K562 (cell line): ENCODE measurements at regions not wholly inside any gene's neighbourhood (a gene's known extent, or its start where the extent isn't known, plus 50 kb on each side); places are given as distances from the start of the nearest gene placed in this dataset.

Experiments
- ATAC-seq: fragments of 200-7000 bp; cut with Tn5 transposase; 3 replicates; pipeline ENCODE4 v1.9.1; 2020; ENCODE audit warnings: moderate library complexity
- BruUV-seq: library from RNA; stranded (reverse); fragments of 400-500 nt; replicated peaks from 2 replicates; lab custom pipeline; 2021; lab: Mats Ljungman, UMichigan
- CTCF ChIA-PET: fragments of 300-600 bp; formaldehyde crosslinking; extraction: SDS; loops from one replicate; lab custom pipeline; 2021; ENCODE audit warnings: low intra/inter-chr PET ratio; lab: Yijun Ruan, JAX
- POLR2A ChIA-PET: fragments of 300-600, 350-650 bp; sonication (Branson Sonifier 250); formaldehyde crosslinking; extraction: SDS; loops from one replicate; lab custom pipeline; 2021; ENCODE audit warnings: antibody characterized with exemption, inconsistent platforms; lab: Yijun Ruan, JAX
- DNase-seq, 4 experiments: peaks; one replicate each; pipeline versions ENCODE4 v3.0.0 to v3.0.0-alpha.2; 2011 to 2018; ENCODE audit warnings: low spot score in 3 of 4, mixed read lengths in 3 of 4; ENCODE audit errors: extremely low read depth in 1 of 4
- FAIRE-seq: peaks from 2 replicates; lab custom pipeline; 2011; peaks lifted over from hg19 to GRCh38; lab: Jason Lieb, UNC
- H2AFZ ChIP-seq: 2 replicates; pipeline ENCODE4 v1.6.0; 2011; ENCODE audit warnings: low read depth, low read length, control low read depth, inconsistent platforms
- H3K27ac ChIP-seq: fragments of 200-600 bp; 3 replicates; pipeline ENCODE4 v1.8.0; 2011; ENCODE audit warnings: low read depth, mild to moderate bottlenecking, control low read depth, inconsistent platforms, low read length, moderate library complexity, mixed read lengths; ENCODE audit errors: extremely low read depth
- H3K27me3 ChIP-seq, 2 experiments: fragments of 300-600 bp in 1 of 2; 2 replicates in 1 of 2; 3 replicates in 1 of 2; pipeline versions ENCODE4 v1.6.0 to v1.8.0; 2011; ENCODE audit warnings: inconsistent platforms in 2 of 2, low read length in 2 of 2, mild to moderate bottlenecking in 1 of 2, mixed read lengths in 1 of 2, moderate library complexity in 1 of 2; ENCODE audit not compliant: control insufficient read depth in 2 of 2, insufficient read depth in 2 of 2
- H3K36me3 ChIP-seq: fragments of 300-600 bp; 3 replicates; pipeline ENCODE4 v1.8.0; 2011; ENCODE audit warnings: mild to moderate bottlenecking, low read length, inconsistent platforms; ENCODE audit not compliant: control insufficient read depth, insufficient read depth
- H3K4me1 ChIP-seq, 2 experiments: fragments of 200-600 bp in 1 of 2; replicated peaks in 1 of 2; 2 replicates in 1 of 2; 3 replicates in 1 of 2; pipeline versions ENCODE4 v1.5.1 to v1.8.0; 2011; ENCODE audit warnings: inconsistent platforms in 2 of 2, low read length in 2 of 2, mild to moderate bottlenecking in 1 of 2, mixed read lengths in 1 of 2, moderate library complexity in 1 of 2; ENCODE audit not compliant: control insufficient read depth in 2 of 2, insufficient read depth in 2 of 2
- H3K4me2 ChIP-seq: 2 replicates; pipeline ENCODE4 v1.6.1; 2011; ENCODE audit warnings: low read length, control low read depth, inconsistent platforms, mixed read lengths; ENCODE audit not compliant: insufficient read depth
- H3K4me3 ChIP-seq: fragments of 200-600 bp; sonication (generic), shearing (Covaris generic); 2 replicates; pipeline ENCODE4 v1.5.1; 2016; ENCODE audit warnings: control low read depth, inconsistent platforms
- H3K79me2 ChIP-seq: fragments of 200-600 bp; 3 replicates; pipeline ENCODE4 v1.8.0; 2011; ENCODE audit warnings: low read length, inconsistent platforms; ENCODE audit not compliant: control insufficient read depth, insufficient read depth
- H3K9ac ChIP-seq, 2 experiments: 2 replicates each; pipeline versions ENCODE4 v1.6.0 to v1.6.1; 2011; ENCODE audit warnings: low read depth in 2 of 2, low read length in 2 of 2, control low read depth in 1 of 2, inconsistent platforms in 1 of 2, mild to moderate bottlenecking in 1 of 2, mixed read lengths in 1 of 2; ENCODE audit not compliant: insufficient read depth in 1 of 2
- H3K9me1 ChIP-seq: one replicate; pipeline ENCODE4 v1.6.0; 2011; ENCODE audit warnings: inconsistent platforms, mild to moderate bottlenecking, low read length, moderate library complexity; ENCODE audit not compliant: control insufficient read depth, insufficient read depth
- H3K9me3 ChIP-seq: replicated peaks from 2 replicates; pipeline ENCODE4 v1.5.1; 2011; ENCODE audit warnings: low read depth, low read length, inconsistent platforms; ENCODE audit not compliant: control insufficient read depth, insufficient read depth
- H4K20me1 ChIP-seq: replicated peaks from 2 replicates; pipeline ENCODE4 v1.6.1; 2011; ENCODE audit warnings: low read length, inconsistent platforms, mixed read lengths; ENCODE audit not compliant: control insufficient read depth, insufficient read depth
- ATF7 ChIP-seq: fragments of 450-650 bp; IDR thresholded peaks from 2 replicates; pipeline ENCODE4 v1.7.1; 2014; ENCODE audit warnings: mild to moderate bottlenecking, moderate library complexity
- EP400 ChIP-seq: fragments of 450-650 bp; IDR thresholded peaks from 2 replicates; pipeline ENCODE4 v1.6.1; 2017; ENCODE audit warnings: antibody characterized with exemption, mild to moderate bottlenecking, moderate library complexity
- ERF ChIP-seq: fragments of 450-650 bp; formaldehyde crosslinking; IDR thresholded peaks from 2 replicates; pipeline ENCODE4 v1.4.0; 2020; ENCODE audit warnings: mild to moderate bottlenecking, mixed read lengths
- ETV5 ChIP-seq: sonication (generic); formaldehyde crosslinking; IDR thresholded peaks from 2 replicates; pipeline ENCODE4 v1.4.0; 2020; ENCODE audit warnings: low read depth, mild to moderate bottlenecking, missing genetic modification reagents
- ILK ChIP-seq: fragments of 450-650 bp; IDR thresholded peaks from 2 replicates; pipeline ENCODE4 v1.6.1; 2016; ENCODE audit warnings: missing genetic modification characterization, low read depth, mild to moderate bottlenecking, missing compliant biosample characterization, moderate library complexity, borderline replicate concordance
- TAF7 ChIP-seq: fragments of 450-650 bp; IDR thresholded peaks from 2 replicates; pipeline ENCODE4 v1.6.1; 2016; ENCODE audit warnings: missing genetic modification characterization, missing compliant biosample characterization
- ZBTB9 ChIP-seq: fragments of 450-650 bp; formaldehyde crosslinking; IDR thresholded peaks from 2 replicates; pipeline ENCODE4 v1.4.0; 2020; ENCODE audit warnings: mild to moderate bottlenecking, moderate library complexity
- ZNF174 ChIP-seq: fragments of 250-450 bp; sonication (Bioruptor Pico); IDR thresholded peaks from 2 replicates; pipeline ENCODE4 v1.4.0; 2020; ENCODE audit warnings: mild to moderate bottlenecking
- ZNF224 ChIP-seq: sonication (generic); formaldehyde crosslinking; IDR thresholded peaks from 2 replicates; pipeline ENCODE4 v1.8.0; 2022; ENCODE audit warnings: mild to moderate bottlenecking, missing genetic modification reagents
- ZNF316 ChIP-seq: fragments of 450-650 bp; IDR thresholded peaks from 2 replicates; pipeline ENCODE4 v1.6.1; 2016
- ZNF395 ChIP-seq: fragments of 200-800 bp; sonication (Bioruptor generic); IDR thresholded peaks from 2 replicates; pipeline ENCODE4 v1.6.1; 2017; ENCODE audit warnings: missing genetic modification characterization, missing compliant biosample characterization
- WGBS: fragments of 100-300 bp; shearing (Covaris generic); methylation state at CpG from one replicate; pipeline ENCODE4 v1.1.6; 2016; ENCODE audit warnings: low coverage, mixed read lengths; ENCODE audit not compliant: insufficient coverage; ENCODE audit errors: missing lambda C conversion rate; 5-methylcytosine and 5-hydroxymethylcytosine counted together
- in situ Hi-C: fragments of 300-500 bp; cut with MboI; formaldehyde crosslinking; loops from 4 replicates; pipeline ENCODE4 v1.15.0; 2018; ENCODE audit warnings: inconsistent platforms, mixed read lengths
- intact Hi-C: fragments of 100-400 bp; cut with micrococcal nuclease; formaldehyde crosslinking; loops from 2 replicates; pipeline ENCODE4 v1.14.2; 2022
- TF ChIP-seq, protein P1 (sequence below): fragments of 450-650 bp; conservative IDR thresholded peaks from 2 replicates; pipeline ENCODE4 v1.6.1; 2016; ENCODE audit warnings: missing genetic modification characterization, low read depth, mild to moderate bottlenecking, control low read depth, missing compliant biosample characterization
- TF ChIP-seq, protein P2 (sequence below): fragments of 250-450 bp; sonication (Bioruptor Pico); IDR thresholded peaks from 2 replicates; pipeline ENCODE4 v1.4.0; 2020; ENCODE audit warnings: mild to moderate bottlenecking, moderate library complexity
- TF ChIP-seq, protein P3 (sequence below), 2 experiments: fragments of 200-800 bp in 1 of 2; sonication (Bioruptor generic) in 1 of 2; sonication (generic) in 1 of 2; formaldehyde crosslinking in 1 of 2; IDR thresholded peaks in 1 of 2; conservative IDR thresholded peaks in 1 of 2; 2 replicates each; pipeline versions ENCODE4 v1.5.0 to v1.6.1; 2016 to 2020; ENCODE audit warnings: missing compliant biosample characterization in 1 of 2, missing genetic modification characterization in 1 of 2, missing genetic modification reagents in 1 of 2

DNA sequence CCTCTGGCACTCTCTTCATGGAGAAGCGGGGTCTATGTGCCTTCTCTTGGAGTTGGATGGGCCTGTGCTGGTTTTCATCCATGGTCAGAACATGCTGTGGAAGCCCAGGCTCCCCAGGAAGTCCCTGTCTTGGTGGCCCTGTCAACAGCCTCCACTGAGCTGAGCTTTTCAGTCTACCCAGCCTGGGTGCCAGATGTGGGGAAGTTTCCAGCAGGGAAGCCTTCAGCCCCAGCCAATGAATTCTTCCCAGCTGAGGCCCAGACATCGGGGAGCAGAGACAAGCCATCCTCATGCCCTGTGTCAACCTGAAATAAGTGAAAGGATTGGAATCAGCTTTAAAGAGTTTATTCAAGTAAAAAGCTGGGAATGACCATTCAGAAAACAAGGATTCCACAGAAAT, 75.1 kb upstream of the PGBD5 start (continued):
- TF ChIP-seq, protein P1, sequence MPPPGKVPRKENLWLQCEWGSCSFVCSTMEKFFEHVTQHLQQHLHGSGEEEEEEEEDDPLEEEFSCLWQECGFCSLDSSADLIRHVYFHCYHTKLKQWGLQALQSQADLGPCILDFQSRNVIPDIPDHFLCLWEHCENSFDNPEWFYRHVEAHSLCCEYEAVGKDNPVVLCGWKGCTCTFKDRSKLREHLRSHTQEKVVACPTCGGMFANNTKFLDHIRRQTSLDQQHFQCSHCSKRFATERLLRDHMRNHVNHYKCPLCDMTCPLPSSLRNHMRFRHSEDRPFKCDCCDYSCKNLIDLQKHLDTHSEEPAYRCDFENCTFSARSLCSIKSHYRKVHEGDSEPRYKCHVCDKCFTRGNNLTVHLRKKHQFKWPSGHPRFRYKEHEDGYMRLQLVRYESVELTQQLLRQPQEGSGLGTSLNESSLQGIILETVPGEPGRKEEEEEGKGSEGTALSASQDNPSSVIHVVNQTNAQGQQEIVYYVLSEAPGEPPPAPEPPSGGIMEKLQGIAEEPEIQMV = no peak
- no peak for TF ChIP-seq ETV5 (CRISPR knock-in tag)
- TF ChIP-seq ERF (CRISPR knock-in tag) = no peak
- no peak for TF ChIP-seq ILK (tag)
- no peak for TF ChIP-seq ZNF224

GRCh38 chr1:230500063-230500462, 73.9 kb upstream of the PGBD5 start:
- no peak overlapping the region for H3K4me3 ChIP-seq
- intact Hi-C loops = no loop called here
- ChIA-PET POLR2A (no interaction called here), CTCF (no interaction called here)
- 4% methylated on average over 3 of the region's 3 CpGs for WGBS
- no peaks in the 10 kb centered on the region for H3K9me1 ChIP-seq
- ATAC-seq = no peak
- no peaks in the 10 kb centered on the region for H3K79me2 ChIP-seq
- DNase-seq = no peak
- H3K27ac ChIP-seq = no peak overlapping the region
- H3K27me3 ChIP-seq = peaks cover 0 to 10% of the 10 kb centered on the region in 2 experiments; a peak in 2 of 5 replicates
- H3K9me3 ChIP-seq = no peaks in the 10 kb centered on the region
- no peak overlapping the region for H2AFZ ChIP-seq
- no peak overlapping the region for H3K4me2 ChIP-seq
- H3K4me1 ChIP-seq = no peaks in the 10 kb centered on the region
- H3K36me3 ChIP-seq = no peaks in the 10 kb centered on the region
- in situ Hi-C loops = no loop called here
- H4K20me1 ChIP-seq = no peaks in the 10 kb centered on the region
- no TSS peak for BruUV-seq
- no peak overlapping the region for H3K9ac ChIP-seq
- FAIRE-seq = no peak
- TF ChIP-seq ZNF174 (CRISPR knock-in tag) (no peak), TAF7 (tag) (no peak), ZBTB9 (CRISPR knock-in tag) (no peak), EP400 (no peak), ZNF316 (no peak), ATF7 (no peak), ZNF395 (CRISPR knock-in tag) (no peak)
- TF ChIP-seq, protein P2, sequence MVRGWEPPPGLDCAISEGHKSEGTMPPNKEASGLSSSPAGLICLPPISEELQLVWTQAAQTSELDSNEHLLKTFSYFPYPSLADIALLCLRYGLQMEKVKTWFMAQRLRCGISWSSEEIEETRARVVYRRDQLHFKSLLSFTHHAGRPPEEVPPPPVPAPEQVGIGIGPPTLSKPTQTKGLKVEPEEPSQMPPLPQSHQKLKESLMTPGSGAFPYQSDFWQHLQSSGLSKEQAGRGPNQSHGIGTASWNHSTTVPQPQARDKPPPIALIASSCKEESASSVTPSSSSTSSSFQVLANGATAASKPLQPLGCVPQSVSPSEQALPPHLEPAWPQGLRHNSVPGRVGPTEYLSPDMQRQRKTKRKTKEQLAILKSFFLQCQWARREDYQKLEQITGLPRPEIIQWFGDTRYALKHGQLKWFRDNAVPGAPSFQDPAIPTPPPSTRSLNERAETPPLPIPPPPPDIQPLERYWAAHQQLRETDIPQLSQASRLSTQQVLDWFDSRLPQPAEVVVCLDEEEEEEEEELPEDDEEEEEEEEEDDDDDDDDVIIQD (CRISPR knock-in tag) = no peak
- TF ChIP-seq, protein P3, sequence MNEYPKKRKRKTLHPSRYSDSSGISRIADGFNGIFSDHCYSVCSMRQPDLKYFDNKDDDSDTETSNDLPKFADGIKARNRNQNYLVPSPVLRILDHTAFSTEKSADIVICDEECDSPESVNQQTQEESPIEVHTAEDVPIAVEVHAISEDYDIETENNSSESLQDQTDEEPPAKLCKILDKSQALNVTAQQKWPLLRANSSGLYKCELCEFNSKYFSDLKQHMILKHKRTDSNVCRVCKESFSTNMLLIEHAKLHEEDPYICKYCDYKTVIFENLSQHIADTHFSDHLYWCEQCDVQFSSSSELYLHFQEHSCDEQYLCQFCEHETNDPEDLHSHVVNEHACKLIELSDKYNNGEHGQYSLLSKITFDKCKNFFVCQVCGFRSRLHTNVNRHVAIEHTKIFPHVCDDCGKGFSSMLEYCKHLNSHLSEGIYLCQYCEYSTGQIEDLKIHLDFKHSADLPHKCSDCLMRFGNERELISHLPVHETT (CRISPR knock-in tag; conservative IDR thresholded peaks at IDR 0.05 in 1 of 2, IDR thresholded peaks at IDR 0.05 in 1 of 2) = no peak
